Keratinocyte (primary cell): ENCODE measurements at regions not wholly inside any gene's neighbourhood (a gene's known extent, or its start where the extent isn't known, plus 50 kb on each side); places are given as distances from the start of the nearest gene placed in this dataset.

Source experiments
- DNase-seq: peaks from one replicate; pipeline ENCODE4 v3.0.0-alpha.2; 2011; ENCODE audit warnings: low read depth, missing footprints, low spot score
- FAIRE-seq: peaks from 2 replicates; lab custom pipeline; 2011; peaks lifted over from hg19 to GRCh38; lab: Jason Lieb, UNC
- H2AFZ ChIP-seq: 2 replicates; pipeline ENCODE4 v1.6.0; 2012; ENCODE audit warnings: low read length, control low read depth, inconsistent platforms; ENCODE audit not compliant: control insufficient read depth
- H3K27ac ChIP-seq: 2 replicates; pipeline ENCODE4 v1.5.1; 2011; ENCODE audit warnings: low read length; ENCODE audit not compliant: control insufficient read depth, insufficient read depth
- H3K27me3 ChIP-seq: 3 replicates; pipeline ENCODE4 v1.6.0; 2011; ENCODE audit warnings: low read length; ENCODE audit not compliant: control insufficient read depth, insufficient read depth; ENCODE audit errors: extremely low read depth
- H3K36me3 ChIP-seq, 2 experiments: 2 replicates in 1 of 2; 3 replicates in 1 of 2; pipeline ENCODE4 v1.5.1; 2011; ENCODE audit warnings: low read length in 2 of 2, mild to moderate bottlenecking in 1 of 2; ENCODE audit not compliant: control insufficient read depth in 2 of 2, insufficient read depth in 2 of 2; ENCODE audit errors: extremely low read depth in 1 of 2
- H3K4me1 ChIP-seq: 3 replicates; pipeline ENCODE4 v1.5.1; 2011; ENCODE audit warnings: low read length; ENCODE audit not compliant: control insufficient read depth, insufficient read depth; ENCODE audit errors: extremely low read depth
- H3K4me2 ChIP-seq: 3 replicates; pipeline ENCODE4 v1.6.0; 2011; ENCODE audit warnings: low read depth, low read length; ENCODE audit not compliant: control insufficient read depth, insufficient read depth; ENCODE audit errors: extremely low read depth
- H3K4me3 ChIP-seq, 3 experiments: fragments of 200-600 bp in 1 of 3; sonication (generic) in 1 of 3; 2 replicates in 2 of 3; 3 replicates in 1 of 3; pipeline ENCODE4 v1.5.1; 2011 to 2016; ENCODE audit warnings: low read length in 3 of 3, mild to moderate bottlenecking in 3 of 3, control low read depth in 2 of 3, inconsistent platforms in 1 of 3, low read depth in 1 of 3, mixed read lengths in 1 of 3, mixed run types in 1 of 3, moderate library complexity in 1 of 3; ENCODE audit not compliant: control insufficient read depth in 2 of 3, insufficient read depth in 2 of 3; ENCODE audit errors: extremely low read depth in 1 of 3
- H3K79me2 ChIP-seq: 2 replicates; pipeline ENCODE4 v1.6.0; 2012; ENCODE audit warnings: low read length; ENCODE audit not compliant: control insufficient read depth, insufficient read depth
- H3K9ac ChIP-seq: 3 replicates; pipeline ENCODE4 v1.6.0; 2011; ENCODE audit warnings: low read length; ENCODE audit not compliant: control insufficient read depth, insufficient read depth; ENCODE audit errors: extremely low read depth
- H3K9me1 ChIP-seq: 3 replicates; pipeline ENCODE4 v1.6.0; 2011; ENCODE audit warnings: low read length; ENCODE audit not compliant: control insufficient read depth, insufficient read depth; ENCODE audit errors: extremely low read depth
- H3K9me3 ChIP-seq: 2 replicates; pipeline ENCODE4 v1.5.1; 2012; ENCODE audit warnings: low read depth, low read length; ENCODE audit not compliant: control insufficient read depth
- H4K20me1 ChIP-seq: 3 replicates; pipeline ENCODE4 v1.6.0; 2011; ENCODE audit warnings: low read length; ENCODE audit not compliant: control insufficient read depth, insufficient read depth; ENCODE audit errors: extremely low read depth
- CTCF ChIP-seq, 3 experiments: IDR thresholded peaks in 1 of 3; conservative IDR thresholded peaks in 1 of 3; optimal IDR thresholded peaks in 1 of 3; 2 replicates in 2 of 3; 3 replicates in 1 of 3; pipeline versions ENCODE3 to v1.5.1; 2011; ENCODE audit warnings: low read length in 3 of 3, mild to moderate bottlenecking in 3 of 3, moderate library complexity in 2 of 3, control low read depth in 1 of 3, inconsistent platforms in 1 of 3; ENCODE audit not compliant: insufficient read depth in 2 of 3; ENCODE audit errors: extremely low read depth in 1 of 3
- EZH2 ChIP-seq: IDR thresholded peaks from one replicate; pipeline ENCODE4 v1.6.1; 2012; ENCODE audit warnings: inconsistent platforms, mild to moderate bottlenecking, low read length, moderate library complexity
- dilution Hi-C: fragments of 300-500 bp; cut with MboI; formaldehyde crosslinking; loops from one replicate; pipeline ENCODE4 v1.7.0; 2020; ENCODE audit warnings: low sequenced_read_pairs; ENCODE audit not compliant: extremely low pct_ligation_motif_present

GRCh38 chr4:19416146-19416545 is 835.6 kb upstream of the SLIT2 start:
- no peaks in the 10 kb centered on the region for H3K36me3 ChIP-seq
- H3K27ac ChIP-seq: no peak overlapping the region
- dilution Hi-C loops: no loop called here
- no peak overlapping the region for H3K4me3 ChIP-seq
- no peak for TF ChIP-seq CTCF (optimal IDR thresholded peaks at IDR 0.05 in 1 of 3, IDR thresholded peaks at IDR 0.05 in 1 of 3, conservative IDR thresholded peaks at IDR 0.05 in 1 of 3; ENCODE audit: extremely low read depth in 1 of 3, insufficient read depth in 2 of 3, low read length in 3 of 3)
- no peak overlapping the region for H3K4me2 ChIP-seq
- no peak overlapping the region for H2AFZ ChIP-seq
- H3K27me3 ChIP-seq: no peaks in the 10 kb centered on the region
- H3K9me1 ChIP-seq: no peaks in the 10 kb centered on the region
- no peaks in the 10 kb centered on the region for H3K4me1 ChIP-seq
- no peak overlapping the region for H3K9ac ChIP-seq
- no peaks in the 10 kb centered on the region for H3K9me3 ChIP-seq
- H4K20me1 ChIP-seq: no peaks in the 10 kb centered on the region
- FAIRE-seq (no peak), DNase-seq (no peak)
- H3K79me2 ChIP-seq: no peaks in the 10 kb centered on the region

GRCh38 chr4:19408490-19408889 is 843.2 kb upstream of the SLIT2 start:
- Histone ChIP-seq H3K79me2 (no peaks in the 10 kb centered on the region), H3K27ac (no peak overlapping the region), H2AFZ (no peak overlapping the region), H3K27me3 (no peaks in the 10 kb centered on the region), H4K20me1 (no peaks in the 10 kb centered on the region), H3K4me3 (no peak overlapping the region), H3K9ac (no peak overlapping the region), H3K9me3 (no peaks in the 10 kb centered on the region), H3K36me3 (no peaks in the 10 kb centered on the region), H3K4me2 (no peak overlapping the region), H3K4me1 (no peaks in the 10 kb centered on the region), H3K9me1 (no peaks in the 10 kb centered on the region)
- DNase-seq (no peak), FAIRE-seq (no peak)
- dilution Hi-C loops: no loop called here
- TF ChIP-seq EZH2: no peak
- TF ChIP-seq CTCF (optimal IDR thresholded peaks at IDR 0.05 in 1 of 3, IDR thresholded peaks at IDR 0.05 in 1 of 3, conservative IDR thresholded peaks at IDR 0.05 in 1 of 3; ENCODE audit: extremely low read depth in 1 of 3, insufficient read depth in 2 of 3, low read length in 3 of 3): no peak
